C4-2B (cell line): ENCODE measurements at regions not wholly inside any gene's neighbourhood (a gene's known extent, or its start where the extent isn't known, plus 50 kb on each side); places are given as distances from the start of the nearest gene placed in this dataset.

Experiments used
- H3K27ac ChIP-seq: fragments of 450-650 bp; 2 replicates; pipeline ENCODE4 v1.5.1; 2017
- CTCF ChIP-seq: fragments of 450-650 bp; conservative IDR thresholded peaks from 2 replicates; pipeline ENCODE4 v1.5.1; 2017; ENCODE audit warnings: mild to moderate bottlenecking
- ZFX ChIP-seq: fragments of 450-650 bp; IDR thresholded peaks from 2 replicates; pipeline ENCODE4 v1.6.1; 2017

GRCh38 chr3:31255007-31255581 is 277.6 kb upstream of the STT3B start:
- TF ChIP-seq CTCF (no peak), ZFX (no peak)
- H3K27ac ChIP-seq: peak overlapping the region; percentile 31; the same call in 1 of the 2 replicates

- no peak for TF ChIP-seq CTCF
- TF ChIP-seq ZFX: no peak
- H3K27ac ChIP-seq: no peak overlapping the region
These were observed 270.5 kb upstream of the STT3B start for GRCh38 chr3:31262201-31262600.

- TF ChIP-seq CTCF (no peak), ZFX (no peak)
- H3K27ac ChIP-seq: no peak overlapping the region
These were observed 268.8 kb upstream of the STT3B start for GRCh38 chr3:31263897-31264296.

GRCh38 chr3:31265646-31266428 is 266.9 kb upstream of the STT3B start:
- H3K27ac ChIP-seq: no peak overlapping the region
- TF ChIP-seq ZFX: no peak
- TF ChIP-seq CTCF: no peak; the same call in 1 of the 2 replicates

GRCh38 chr3:31268868-31269267 is 263.9 kb upstream of the STT3B start:
- TF ChIP-seq CTCF (no peak), ZFX (no peak)
- no peak overlapping the region for H3K27ac ChIP-seq

GRCh38 chr3:31270010-31270409 is 262.7 kb upstream of the STT3B start:
- H3K27ac ChIP-seq: no peak overlapping the region
- TF ChIP-seq CTCF (no peak), ZFX (no peak)

GRCh38 chr3:31274326-31275024 is 258.2 kb upstream of the STT3B start:
- no peak for TF ChIP-seq ZFX
- no peak for TF ChIP-seq CTCF
- no peak overlapping the region for H3K27ac ChIP-seq
